Ramos (cell line): ENCODE measurements at regions not wholly inside any gene's neighbourhood (a gene's known extent, or its start where the extent isn't known, plus 50 kb on each side); places are given as distances from the start of the nearest gene placed in this dataset.

Experiments used
- in situ Hi-C: fragments of 300-500 bp; cut with MboI; formaldehyde crosslinking; loops from one replicate; pipeline ENCODE4 v1.14.3; 2022; ENCODE audit warnings: low sequenced_read_pairs; ENCODE audit not compliant: unreplicated experiment

- in situ Hi-C loops: no loop called here
Measured at GRCh38 chr21:28561772-28562171, 430.9 kb downstream of the LTN1 start.

- in situ Hi-C loops: no loop called here
Measured at GRCh38 chr21:28554660-28555475, 437.8 kb downstream of the LTN1 start.

GRCh38 chr21:28550057-28550825 lies 442.4 kb downstream of the LTN1 start:
- in situ Hi-C loops: no loop called here

GRCh38 chr21:28548291-28548690 lies 444.4 kb downstream of the LTN1 start:
- in situ Hi-C loops: no loop called here

GRCh38 chr21:28547766-28548165 lies 444.9 kb downstream of the LTN1 start:
- in situ Hi-C loops: no loop called here

- in situ Hi-C loops: no loop called here
Measured at GRCh38 chr21:28543975-28544374, 448.7 kb downstream of the LTN1 start.

- in situ Hi-C loops: no loop called here
Measured at GRCh38 chr21:28541371-28542112, 451.1 kb downstream of the LTN1 start.

GRCh38 chr21:28540514-28540913 lies 452.2 kb downstream of the LTN1 start:
- in situ Hi-C loops: no loop called here

GRCh38 chr21:28539623-28539988 lies 453.1 kb downstream of the LTN1 start:
- in situ Hi-C loops: no loop called here

GRCh38 chr21:28538987-28539622 lies 453.6 kb downstream of the LTN1 start:
- in situ Hi-C loops: no loop called here

GRCh38 chr21:28537371-28538079 lies 455.2 kb downstream of the LTN1 start:
- in situ Hi-C loops: no loop called here

GRCh38 chr21:28532446-28532845 lies 460.2 kb downstream of the LTN1 start:
- in situ Hi-C loops: no loop called here

- in situ Hi-C loops: loop anchor here (10.0 kb wide), 1 partner anchor 221 kb away; no protein-coding TSS in a partner anchor
Measured at GRCh38 chr21:28523367-28523766, 469.3 kb downstream of the LTN1 start.

- in situ Hi-C loops: loop anchor here (10.0 kb wide), 1 partner anchor 223 kb away; no protein-coding TSS in a partner anchor
Measured at GRCh38 chr21:28522014-28522799, 470.5 kb downstream of the LTN1 start.

- in situ Hi-C loops: no loop called here
Measured at GRCh38 chr21:28518630-28519029, 474.0 kb downstream of the LTN1 start.

- in situ Hi-C loops: no loop called here
Measured at GRCh38 chr21:28516991-28517592, 475.6 kb downstream of the LTN1 start.

GRCh38 chr21:28516021-28516420 lies 476.7 kb downstream of the LTN1 start:
- in situ Hi-C loops: no loop called here

GRCh38 chr21:28513428-28513827 lies 479.2 kb downstream of the LTN1 start:
- in situ Hi-C loops: no loop called here

GRCh38 chr21:28509031-28509430 lies 483.6 kb downstream of the LTN1 start:
- in situ Hi-C loops: no loop called here
